G401 (cell line): ENCODE measurements at regions not wholly inside any gene's neighbourhood (a gene's known extent, or its start where the extent isn't known, plus 50 kb on each side); places are given as distances from the start of the nearest gene placed in this dataset.
"Not testable (repeated sequence)": the region's sequence is repeated elsewhere in the genome, so short reads cannot be mapped to it uniquely, and the experiment has no call there.

Source experiments
- DNase-seq: peaks from one replicate; pipeline ENCODE4 v3.0.0-alpha.2; 2015; ENCODE audit warnings: low spot score
- in situ Hi-C: cut with HindIII; loops from 2 replicates; pipeline ENCODE4 v1.10.0; 2016; ENCODE audit warnings: low sequenced_read_pairs, mixed read lengths

- DNase-seq, in situ Hi-C loops: not testable (repeated sequence)
Observed at GRCh38 chr16:33913601-33914000, 454.2 kb downstream of the TP53TG3F start.

DNA sequence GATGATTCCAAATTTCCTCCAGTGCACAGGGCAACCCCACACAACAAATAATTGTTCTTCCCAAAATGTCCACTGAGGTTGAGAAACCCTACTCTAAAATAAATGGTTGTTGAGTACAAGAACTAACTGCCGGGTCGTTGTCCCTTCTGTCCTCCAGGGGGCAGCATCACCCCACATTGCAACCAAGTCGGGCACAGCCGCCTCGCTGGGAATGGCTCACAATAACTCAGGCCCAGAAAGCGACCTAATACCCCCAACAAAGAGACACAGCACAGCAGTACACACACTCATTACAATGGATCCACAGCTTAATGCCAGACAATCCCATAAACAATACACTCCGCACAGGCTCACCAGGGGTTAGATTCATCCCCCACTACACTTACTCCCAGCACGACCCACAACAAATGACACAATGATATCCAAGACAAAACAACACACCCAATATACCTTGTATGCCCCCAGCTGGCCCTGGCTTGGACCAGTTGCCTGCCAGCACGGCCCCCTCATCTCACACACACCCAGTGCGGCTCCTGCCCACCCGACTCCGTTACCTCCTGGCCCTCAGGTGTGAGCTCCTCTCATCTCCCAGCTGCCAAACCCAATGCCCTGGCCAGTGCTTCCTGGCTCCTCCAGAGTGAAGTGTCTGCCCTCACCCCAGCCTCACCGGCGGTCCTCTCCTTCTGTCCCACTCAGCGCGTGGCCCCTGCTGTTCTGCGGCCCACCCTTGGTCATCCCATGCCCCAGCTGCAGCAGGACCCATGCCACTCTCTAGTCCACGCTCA is 461.5 kb downstream of the TP53TG3F start:
- in situ Hi-C loops, result not testable (repeated sequence)

DNA sequence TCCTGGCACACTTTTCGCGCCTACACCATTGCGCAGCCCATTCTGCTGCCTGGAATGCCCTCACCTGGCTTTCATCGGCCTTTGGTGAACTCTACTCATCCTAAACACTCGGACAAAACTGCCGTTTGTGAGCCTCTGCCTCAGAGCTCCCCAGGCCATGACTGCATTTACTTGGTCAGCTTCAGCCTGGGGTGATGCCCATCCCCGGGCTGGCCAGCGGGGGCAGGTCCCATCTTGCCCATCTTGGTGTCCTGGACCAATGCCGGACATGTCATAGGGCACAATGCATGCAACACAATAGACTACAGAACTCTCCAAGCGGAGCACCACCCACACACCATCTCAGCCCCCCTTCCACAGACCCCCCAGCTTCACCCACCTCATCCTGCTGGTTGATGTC is 463.5 kb downstream of the TP53TG3F start:
- in situ Hi-C loops, result not testable (repeated sequence)

More for the DNA sequence above, 461.5 kb downstream of the TP53TG3F start:
- not testable (repeated sequence) for DNase-seq

GRCh38 chr16:33928026-33928425 is 468.6 kb downstream of the TP53TG3F start:
- DNase-seq, in situ Hi-C loops: not testable (repeated sequence)

More for the DNA sequence above, 463.5 kb downstream of the TP53TG3F start:
- not testable (repeated sequence) for DNase-seq

DNA sequence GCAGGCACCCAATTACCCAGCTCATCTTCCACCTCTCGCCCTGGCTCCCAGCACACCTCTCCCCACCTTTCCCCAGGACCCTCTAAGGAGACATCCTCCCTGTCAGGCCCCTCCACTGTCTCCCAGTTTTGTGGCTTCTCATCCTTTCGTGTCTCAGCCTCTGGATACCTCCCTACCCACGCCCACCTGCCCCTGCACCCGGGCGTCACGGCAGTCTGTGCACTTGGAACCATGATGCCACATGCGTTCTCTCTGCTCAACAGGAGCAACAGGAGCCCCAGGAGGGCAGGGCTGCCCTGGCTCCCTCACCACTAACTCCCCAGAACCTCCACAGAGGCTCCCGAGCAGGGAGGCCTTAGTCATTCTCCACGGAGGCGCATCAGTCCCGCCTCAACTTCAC is 472.8 kb downstream of the TP53TG3F start:
- DNase-seq, in situ Hi-C loops: not testable (repeated sequence)

- in situ Hi-C loops, DNase-seq: not testable (repeated sequence)
Observed at GRCh38 chr16:33933039-33933438, 473.6 kb downstream of the TP53TG3F start.

GRCh38 chr16:33935766-33936165 is 476.4 kb downstream of the TP53TG3F start:
- DNase-seq, in situ Hi-C loops: not testable (repeated sequence)

GRCh38 chr16:33938097-33938496 is 478.7 kb downstream of the TP53TG3F start:
- DNase-seq, in situ Hi-C loops: not testable (repeated sequence)

GRCh38 chr16:33961536-33961935 is 502.1 kb downstream of the TP53TG3F start:
- in situ Hi-C loops, result not testable (repeated sequence)

GRCh38 chr16:33965534-33965933 is 506.1 kb downstream of the TP53TG3F start:
- in situ Hi-C loops, result not testable (repeated sequence)

More at GRCh38 chr16:33961536-33961935, 502.1 kb downstream of the TP53TG3F start:
- DNase-seq, result not testable (repeated sequence)

GRCh38 chr16:33966855-33967254 is 507.4 kb downstream of the TP53TG3F start:
- DNase-seq, in situ Hi-C loops: not testable (repeated sequence)

More at GRCh38 chr16:33965534-33965933, 506.1 kb downstream of the TP53TG3F start:
- not testable (repeated sequence) for DNase-seq

DNA sequence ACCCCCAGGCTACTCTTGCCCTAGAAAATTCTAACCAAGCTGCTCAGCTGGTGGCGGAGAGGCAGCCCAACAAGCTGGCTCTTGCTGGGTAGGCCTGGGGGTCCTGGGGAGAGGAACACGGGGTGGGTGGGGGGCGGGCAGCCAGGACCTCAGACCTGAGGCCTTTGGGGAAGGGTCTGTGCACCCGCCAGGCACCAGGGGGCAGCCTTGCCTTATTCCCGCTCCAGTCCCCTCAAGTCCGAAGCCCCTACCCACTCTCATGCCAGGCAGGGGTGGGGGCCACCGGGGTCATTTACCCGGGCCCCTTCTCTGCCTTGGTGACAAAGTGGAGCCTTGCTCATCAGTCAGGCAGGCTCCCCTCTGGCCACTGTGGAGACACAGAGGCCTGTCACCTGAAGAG is 515.1 kb downstream of the TP53TG3F start:
- in situ Hi-C loops, DNase-seq: not testable (repeated sequence)

DNA sequence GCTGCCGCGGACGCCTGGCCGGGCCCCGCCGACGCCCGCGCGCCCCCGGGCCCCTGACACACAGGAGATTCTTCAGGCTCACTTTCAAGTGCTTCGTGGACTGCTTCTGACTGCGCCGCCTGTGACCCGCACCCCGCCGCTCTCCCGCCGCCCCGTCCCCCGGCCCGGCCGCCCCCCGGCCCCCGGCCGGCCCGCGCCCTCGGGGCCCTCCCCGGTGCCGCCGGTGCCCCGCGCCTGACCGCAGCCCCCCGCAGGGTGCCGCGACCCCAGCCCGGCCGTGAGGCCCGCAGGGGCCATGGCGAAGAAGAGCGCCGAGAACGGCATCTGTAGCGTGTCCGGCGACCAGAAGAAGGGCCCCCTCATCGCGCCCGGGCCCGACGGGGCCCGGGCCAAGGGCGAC is 516.3 kb downstream of the TP53TG3F start:
- DNase-seq, in situ Hi-C loops: not testable (repeated sequence)

DNA sequence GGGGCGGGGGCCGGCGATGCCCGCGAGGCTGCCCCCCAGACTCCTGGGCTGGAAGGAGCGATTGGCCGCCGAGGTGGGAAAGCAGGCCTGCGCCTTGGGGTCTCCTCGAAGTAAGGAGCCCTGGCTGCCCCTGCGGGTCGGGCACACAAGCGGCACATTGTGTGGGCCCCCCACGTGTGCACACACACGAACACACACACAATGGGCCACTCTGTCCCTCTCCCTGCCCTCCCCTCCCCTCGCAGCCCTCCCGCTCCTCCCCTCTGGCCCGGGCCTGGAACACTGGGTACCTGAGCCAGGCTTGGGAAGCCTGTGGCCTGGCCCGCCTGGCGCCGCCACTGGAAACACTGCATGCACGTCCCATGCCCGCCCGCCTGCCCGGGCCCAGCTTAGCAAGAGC is 517.1 kb downstream of the TP53TG3F start:
- DNase-seq, in situ Hi-C loops: not testable (repeated sequence)

GRCh38 chr16:33978784-33979183 is 519.4 kb downstream of the TP53TG3F start:
- DNase-seq, in situ Hi-C loops: not testable (repeated sequence)

- DNase-seq, in situ Hi-C loops: not testable (repeated sequence)
Observed at GRCh38 chr16:33979613-33980012, 520.2 kb downstream of the TP53TG3F start.

- in situ Hi-C loops, DNase-seq: not testable (repeated sequence)
Observed at GRCh38 chr16:33980736-33981135, 521.3 kb downstream of the TP53TG3F start.

- in situ Hi-C loops, DNase-seq: not testable (repeated sequence)
Observed at GRCh38 chr16:33984428-33984827, 525.0 kb downstream of the TP53TG3F start.

DNA sequence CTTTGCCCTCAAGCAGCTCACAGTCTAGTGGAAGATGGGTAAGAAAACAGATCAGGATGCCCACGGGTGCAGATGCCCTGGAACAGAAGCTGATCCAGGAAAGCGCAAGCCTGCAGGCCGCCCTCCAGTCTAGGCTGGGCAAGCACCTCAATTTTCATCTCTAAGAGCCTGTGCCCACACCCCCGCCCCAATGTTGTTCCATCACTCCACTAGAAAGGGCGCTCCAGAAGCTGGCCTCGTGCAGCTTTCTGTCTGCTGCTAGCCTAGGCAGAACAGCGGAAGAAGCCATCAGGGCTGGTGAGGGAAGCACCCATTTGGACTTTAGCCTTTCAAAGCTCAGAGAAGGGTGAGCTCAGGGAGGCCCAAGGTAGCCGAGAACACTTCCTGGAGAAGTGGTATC is 527.1 kb downstream of the TP53TG3F start:
- in situ Hi-C loops, result not testable (repeated sequence)

GRCh38 chr16:33987348-33987963 is 528.0 kb downstream of the TP53TG3F start:
- DNase-seq, in situ Hi-C loops: not testable (repeated sequence)

More for the DNA sequence above, 527.1 kb downstream of the TP53TG3F start:
- not testable (repeated sequence) for DNase-seq
